ENCODE measurements at regions not wholly inside any gene's neighbourhood (a gene's known extent, or its start where the extent isn't known, plus 50 kb on each side); places are given as distances from the start of the nearest gene placed in this dataset.
A peak's percentile ranks its signal among the peaks of the same experiment; 100 is the strongest.

DNA sequence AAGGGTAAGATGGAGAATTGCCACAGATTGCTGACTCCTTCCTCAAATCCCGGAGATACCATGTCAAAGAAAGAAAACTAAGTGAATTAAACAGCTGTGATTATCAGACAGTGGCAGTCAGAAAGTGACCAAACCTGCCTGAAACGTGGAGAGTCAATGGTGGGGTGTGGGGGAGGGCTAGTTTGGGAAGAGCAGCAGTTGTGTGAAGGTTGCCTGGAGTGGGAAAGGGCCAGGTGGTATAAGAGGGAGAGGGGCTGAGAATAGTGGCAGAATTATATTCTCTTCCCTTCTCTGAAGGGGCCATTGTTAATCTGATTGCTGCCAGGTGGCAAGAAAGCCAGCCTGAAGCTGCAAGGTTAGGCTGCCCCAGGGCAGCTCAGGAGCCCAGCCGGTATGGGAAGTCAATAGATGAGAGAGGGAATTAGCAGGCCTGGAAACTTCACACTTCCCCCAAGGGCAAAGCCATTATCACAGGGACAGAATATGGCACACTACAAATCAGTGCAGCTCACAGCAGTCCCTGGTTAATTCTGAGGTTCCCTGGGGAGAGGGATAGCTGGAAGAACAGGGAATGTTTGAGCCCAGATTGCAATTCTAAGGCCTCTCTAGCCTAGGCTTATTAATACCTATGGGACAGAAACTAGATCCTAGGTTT is 83.9 kb upstream of the ITGB1 start:
- 50% methylated on average over 2 of the region's 3 CpGs for WGBS (ENCODE audit: insufficient coverage)
- Histone ChIP-seq H3K4me1 (ENCODE audit: control insufficient read depth, insufficient read depth, low read length) (no peaks in the 10 kb centered on the region), H3K4me3 (ENCODE audit: low read length) (no peak overlapping the region), H3K27ac (ENCODE audit: low read length) (no peak overlapping the region), H3K27me3 (ENCODE audit: control insufficient read depth, insufficient read depth, low read length) (no peaks in the 10 kb centered on the region), H3K9me3 (replicated peaks; ENCODE audit: control insufficient read depth, low read depth, low read length) (no peaks in the 10 kb centered on the region), H3K36me3 (ENCODE audit: control insufficient read depth, insufficient read depth, low read length) (no peaks in the 10 kb centered on the region)
- DNase-seq = no peak

DNA sequence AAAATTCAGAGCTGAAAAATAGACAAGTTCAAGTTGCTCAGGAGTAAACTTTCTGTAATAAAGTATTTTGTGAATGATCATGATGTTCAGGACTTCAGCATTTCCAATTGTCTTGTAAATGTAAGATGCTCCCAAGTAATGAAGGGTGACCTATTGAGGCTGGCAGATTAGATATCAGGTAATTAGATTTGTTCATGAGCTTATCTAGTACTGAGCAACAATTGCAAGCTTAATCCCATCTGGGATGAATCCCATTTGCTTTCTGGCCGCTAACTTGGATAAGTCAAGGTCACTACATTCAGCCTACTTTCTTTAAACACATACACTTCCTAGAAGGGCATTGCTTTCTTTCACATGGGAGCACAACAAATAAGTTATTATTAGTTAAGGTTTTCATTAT is 82.4 kb upstream of the ITGB1 start:
- no peak for DNase-seq
- Histone ChIP-seq H3K36me3 (ENCODE audit: control insufficient read depth, insufficient read depth, low read length) (no peaks in the 10 kb centered on the region), H3K4me1 (ENCODE audit: control insufficient read depth, insufficient read depth, low read length) (no peaks in the 10 kb centered on the region), H3K9me3 (replicated peaks; ENCODE audit: control insufficient read depth, low read depth, low read length) (no peaks in the 10 kb centered on the region), H3K27ac (ENCODE audit: low read length) (no peak overlapping the region), H3K4me3 (ENCODE audit: low read length) (no peak overlapping the region), H3K27me3 (ENCODE audit: control insufficient read depth, insufficient read depth, low read length) (no peaks in the 10 kb centered on the region)
- WGBS (ENCODE audit: insufficient coverage) = no CpG with 5 or more reads among the region's 1 CpG

DNA sequence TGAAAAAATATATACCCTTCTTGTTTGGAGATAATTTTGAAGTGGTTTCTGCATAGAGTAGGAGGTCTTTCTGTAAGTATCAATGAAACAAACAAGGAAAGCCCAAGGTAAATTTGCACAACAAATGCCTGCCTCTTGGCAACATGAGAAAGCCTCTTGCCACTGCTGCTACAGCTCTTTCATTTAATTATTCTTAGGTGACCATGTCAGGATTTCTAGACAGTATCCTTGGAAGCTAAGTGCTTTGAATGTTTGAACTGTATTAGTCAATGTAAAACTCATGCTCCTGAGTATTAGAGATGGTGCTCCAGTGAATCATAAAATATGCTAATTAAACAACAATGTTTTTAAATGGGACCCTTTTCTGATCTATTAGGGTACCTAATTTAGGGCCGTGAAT is 81.2 kb upstream of the ITGB1 start:
- no peaks in the 10 kb centered on the region for H3K9me3 ChIP-seq (replicated peaks; ENCODE audit: control insufficient read depth, low read depth, low read length)
- DNase-seq = no peak
- whole genome bisulfite sequencing (ENCODE audit: insufficient coverage) = no CpG with 5 or more reads among the region's 1 CpG
- no peaks in the 10 kb centered on the region for H3K4me1 ChIP-seq (ENCODE audit: control insufficient read depth, insufficient read depth, low read length)
- no peak overlapping the region for H3K27ac ChIP-seq (ENCODE audit: low read length)
- no peaks in the 10 kb centered on the region for H3K36me3 ChIP-seq (ENCODE audit: control insufficient read depth, insufficient read depth, low read length)
- H3K4me3 ChIP-seq (ENCODE audit: low read length) = no peak overlapping the region
- H3K27me3 ChIP-seq (ENCODE audit: control insufficient read depth, insufficient read depth, low read length) = no peaks in the 10 kb centered on the region

DNA sequence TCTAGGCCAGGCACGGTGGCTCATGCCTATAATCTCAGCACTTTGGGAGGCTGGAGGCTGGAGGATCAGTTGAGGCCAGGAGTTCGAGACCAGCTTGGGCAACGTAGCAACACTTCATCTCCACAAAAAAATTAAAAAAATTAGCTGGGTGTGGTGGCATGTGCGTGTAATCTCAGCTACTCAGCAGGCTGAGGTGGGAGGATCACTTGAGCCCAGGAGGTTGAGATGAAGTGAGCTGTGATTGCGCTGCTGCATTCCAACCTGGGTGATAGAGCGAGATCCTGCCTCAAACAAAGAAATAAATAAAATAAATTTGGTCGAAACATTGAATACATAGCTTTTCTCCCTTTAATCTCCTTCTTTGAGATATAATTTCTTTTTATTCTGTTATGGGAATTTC is 80.6 kb upstream of the ITGB1 start:
- Histone ChIP-seq H3K9me3 (replicated peaks; ENCODE audit: control insufficient read depth, low read depth, low read length) (no peaks in the 10 kb centered on the region), H3K36me3 (ENCODE audit: control insufficient read depth, insufficient read depth, low read length) (no peaks in the 10 kb centered on the region), H3K27me3 (ENCODE audit: control insufficient read depth, insufficient read depth, low read length) (no peaks in the 10 kb centered on the region), H3K27ac (ENCODE audit: low read length) (no peak overlapping the region), H3K4me3 (ENCODE audit: low read length) (no peak overlapping the region), H3K4me1 (ENCODE audit: control insufficient read depth, insufficient read depth, low read length) (no peaks in the 10 kb centered on the region)
- 43% methylated on average over 1 of the region's 7 CpGs for WGBS (ENCODE audit: insufficient coverage)
- DNase-seq = no peak

DNA sequence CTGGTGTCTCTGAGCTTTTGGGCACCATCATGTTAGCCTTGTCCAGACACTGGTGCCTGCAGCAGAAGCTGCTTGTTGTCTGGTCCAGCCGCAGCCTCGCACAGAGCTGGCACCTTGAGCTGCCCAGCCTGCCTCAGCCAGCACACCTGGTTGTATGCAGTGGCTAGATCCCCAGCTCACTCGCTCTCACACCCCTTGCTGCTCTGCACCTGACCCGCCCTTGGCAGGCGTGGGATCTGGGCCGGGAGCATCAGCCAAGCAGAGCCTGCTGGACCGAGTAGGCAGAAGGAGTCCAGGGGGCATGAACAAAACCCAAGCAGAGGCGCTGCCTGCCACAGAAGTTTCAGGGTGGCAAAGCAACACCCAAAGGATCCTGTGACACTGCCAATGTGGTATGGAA is 79.7 kb upstream of the ITGB1 start:
- no peak for DNase-seq

DNA sequence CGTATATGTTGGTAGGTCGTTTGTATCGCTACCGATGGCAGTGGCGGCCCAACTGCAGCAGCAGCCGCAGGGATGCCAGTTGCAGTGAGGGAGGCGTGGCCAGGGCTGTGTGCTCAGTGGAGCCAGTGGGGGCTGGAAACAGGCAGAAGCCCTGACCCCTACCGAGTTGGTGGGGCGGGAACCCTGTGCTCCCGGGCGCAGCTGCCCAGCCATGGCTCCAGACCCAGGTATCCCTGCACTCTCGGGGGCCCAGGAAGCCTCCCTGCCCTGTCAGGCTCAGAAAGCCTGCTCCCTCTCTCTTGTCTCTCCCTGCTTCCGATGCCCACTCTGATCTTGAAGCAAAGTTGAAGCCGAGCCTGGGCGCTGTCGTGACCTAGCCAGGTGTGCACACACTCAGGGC is 78.6 kb upstream of the ITGB1 start:
- DNase-seq = no peak
- H3K27me3 ChIP-seq (ENCODE audit: control insufficient read depth, insufficient read depth, low read length) = no peaks in the 10 kb centered on the region
- 98% methylated on average over 15 of the region's 16 CpGs for WGBS (ENCODE audit: insufficient coverage)
- H3K4me1 ChIP-seq (ENCODE audit: control insufficient read depth, insufficient read depth, low read length) = peaks cover 3% of the 10 kb centered on the region
- H3K9me3 ChIP-seq (replicated peaks; ENCODE audit: control insufficient read depth, low read depth, low read length) = no peaks in the 10 kb centered on the region
- H3K36me3 ChIP-seq (ENCODE audit: control insufficient read depth, insufficient read depth, low read length) = no peaks in the 10 kb centered on the region
- H3K4me3 ChIP-seq (ENCODE audit: low read length) = no peak overlapping the region
- H3K27ac ChIP-seq (ENCODE audit: low read length) = no peak overlapping the region

More for the DNA sequence above, 79.7 kb upstream of the ITGB1 start:
- WGBS (ENCODE audit: insufficient coverage) = 93% methylated on average over 8 of the region's 8 CpGs
- no peak overlapping the region for H3K27ac ChIP-seq (ENCODE audit: low read length)
- no peak overlapping the region for H3K4me3 ChIP-seq (ENCODE audit: low read length)
- no peaks in the 10 kb centered on the region for H3K27me3 ChIP-seq (ENCODE audit: control insufficient read depth, insufficient read depth, low read length)
- H3K36me3 ChIP-seq (ENCODE audit: control insufficient read depth, insufficient read depth, low read length) = no peaks in the 10 kb centered on the region
- no peaks in the 10 kb centered on the region for H3K4me1 ChIP-seq (ENCODE audit: control insufficient read depth, insufficient read depth, low read length)
- no peaks in the 10 kb centered on the region for H3K9me3 ChIP-seq (replicated peaks; ENCODE audit: control insufficient read depth, low read depth, low read length)

DNA sequence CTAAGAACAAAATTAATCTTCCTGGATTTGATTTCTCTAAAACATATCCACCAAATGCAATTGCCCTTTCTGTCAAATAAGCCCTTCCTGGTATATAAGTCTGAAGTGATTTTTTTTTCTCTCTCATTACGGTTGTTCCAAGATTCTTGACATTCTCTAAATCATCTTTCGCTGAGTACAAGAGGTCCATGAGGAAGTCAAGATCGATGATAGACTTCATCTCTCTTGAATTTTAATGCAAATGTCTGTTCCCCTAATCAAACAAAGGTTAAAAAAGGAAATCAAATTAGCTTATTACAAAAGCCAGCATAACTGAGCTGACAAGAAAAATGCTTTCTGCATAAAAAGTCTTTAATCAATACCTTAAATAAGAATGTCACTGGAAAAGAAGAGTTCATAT is 77.4 kb upstream of the ITGB1 start:
- Histone ChIP-seq H3K36me3 (ENCODE audit: control insufficient read depth, insufficient read depth, low read length) (no peaks in the 10 kb centered on the region), H3K27me3 (ENCODE audit: control insufficient read depth, insufficient read depth, low read length) (no peaks in the 10 kb centered on the region), H3K4me1 (ENCODE audit: control insufficient read depth, insufficient read depth, low read length) (peaks cover 4% of the 10 kb centered on the region), H3K27ac (ENCODE audit: low read length) (no peak overlapping the region), H3K4me3 (ENCODE audit: low read length) (no peak overlapping the region), H3K9me3 (replicated peaks; ENCODE audit: control insufficient read depth, low read depth, low read length) (no peaks in the 10 kb centered on the region)
- no CpG with 5 or more reads among the region's 3 CpGs for WGBS (ENCODE audit: insufficient coverage)
- DNase-seq = no peak

DNA sequence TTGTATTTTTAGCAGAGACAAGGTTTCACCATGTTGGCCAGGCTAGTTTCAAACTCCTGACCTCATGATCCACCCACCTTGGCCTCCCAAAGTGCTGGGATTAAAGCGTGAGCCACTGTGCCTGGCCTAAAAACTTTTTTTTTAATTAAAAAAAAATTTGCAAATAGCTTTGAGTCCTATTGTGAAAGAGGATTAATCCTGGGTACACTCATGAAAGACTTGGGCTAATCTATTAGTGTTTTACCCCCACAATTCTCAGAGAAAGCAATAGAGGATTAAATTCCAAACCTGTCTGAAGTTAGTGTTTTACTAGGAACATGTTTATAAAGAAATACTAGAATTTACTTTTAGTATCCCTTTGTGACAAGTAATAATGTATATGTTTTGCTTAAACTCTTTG is 76.9 kb upstream of the ITGB1 start:
- no peak overlapping the region for H3K4me3 ChIP-seq (ENCODE audit: low read length)
- no peaks in the 10 kb centered on the region for H3K9me3 ChIP-seq (replicated peaks; ENCODE audit: control insufficient read depth, low read depth, low read length)
- H3K27me3 ChIP-seq (ENCODE audit: control insufficient read depth, insufficient read depth, low read length) = no peaks in the 10 kb centered on the region
- no peaks in the 10 kb centered on the region for H3K36me3 ChIP-seq (ENCODE audit: control insufficient read depth, insufficient read depth, low read length)
- no peak overlapping the region for H3K27ac ChIP-seq (ENCODE audit: low read length)
- no CpG with 5 or more reads among the region's 1 CpG for WGBS (ENCODE audit: insufficient coverage)
- H3K4me1 ChIP-seq (ENCODE audit: control insufficient read depth, insufficient read depth, low read length) = peaks cover 7% of the 10 kb centered on the region
- DNase-seq = no peak

DNA sequence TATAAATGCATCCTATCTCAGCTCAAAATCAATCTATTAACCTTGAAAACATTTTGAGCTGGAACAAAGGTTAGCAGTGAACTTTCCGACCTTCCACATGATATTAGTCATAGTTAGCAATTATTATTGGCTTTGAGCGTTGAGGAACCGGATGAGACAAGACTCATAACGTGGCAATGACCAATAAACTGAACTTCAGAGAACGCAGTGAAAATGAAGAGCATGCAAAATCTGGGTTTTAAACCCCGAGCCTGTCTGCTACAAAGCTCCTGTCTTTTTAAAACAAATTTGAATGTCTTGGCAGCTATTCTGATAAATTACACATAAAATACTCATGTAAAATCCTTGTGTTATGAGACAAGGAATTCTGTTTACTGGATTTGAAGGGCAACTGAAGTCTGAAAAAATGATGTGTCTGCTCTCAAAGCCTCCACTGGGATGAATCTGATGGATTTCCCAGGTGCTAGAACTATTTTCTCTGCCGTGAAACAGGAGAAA is 74.7 kb upstream of the ITGB1 start:
- Histone ChIP-seq H3K27me3 (ENCODE audit: control insufficient read depth, insufficient read depth, low read length) (no peaks in the 10 kb centered on the region), H3K27ac (ENCODE audit: low read length) (peak overlapping the region; percentile 56), H3K36me3 (ENCODE audit: control insufficient read depth, insufficient read depth, low read length) (no peaks in the 10 kb centered on the region), H3K9me3 (replicated peaks; ENCODE audit: control insufficient read depth, low read depth, low read length) (no peaks in the 10 kb centered on the region), H3K4me3 (ENCODE audit: low read length) (no peak overlapping the region), H3K4me1 (ENCODE audit: control insufficient read depth, insufficient read depth, low read length) (peaks cover 7% of the 10 kb centered on the region)
- peak; percentile 92 for DNase-seq
- no CpG with 5 or more reads among the region's 7 CpGs for WGBS (ENCODE audit: insufficient coverage)

DNA sequence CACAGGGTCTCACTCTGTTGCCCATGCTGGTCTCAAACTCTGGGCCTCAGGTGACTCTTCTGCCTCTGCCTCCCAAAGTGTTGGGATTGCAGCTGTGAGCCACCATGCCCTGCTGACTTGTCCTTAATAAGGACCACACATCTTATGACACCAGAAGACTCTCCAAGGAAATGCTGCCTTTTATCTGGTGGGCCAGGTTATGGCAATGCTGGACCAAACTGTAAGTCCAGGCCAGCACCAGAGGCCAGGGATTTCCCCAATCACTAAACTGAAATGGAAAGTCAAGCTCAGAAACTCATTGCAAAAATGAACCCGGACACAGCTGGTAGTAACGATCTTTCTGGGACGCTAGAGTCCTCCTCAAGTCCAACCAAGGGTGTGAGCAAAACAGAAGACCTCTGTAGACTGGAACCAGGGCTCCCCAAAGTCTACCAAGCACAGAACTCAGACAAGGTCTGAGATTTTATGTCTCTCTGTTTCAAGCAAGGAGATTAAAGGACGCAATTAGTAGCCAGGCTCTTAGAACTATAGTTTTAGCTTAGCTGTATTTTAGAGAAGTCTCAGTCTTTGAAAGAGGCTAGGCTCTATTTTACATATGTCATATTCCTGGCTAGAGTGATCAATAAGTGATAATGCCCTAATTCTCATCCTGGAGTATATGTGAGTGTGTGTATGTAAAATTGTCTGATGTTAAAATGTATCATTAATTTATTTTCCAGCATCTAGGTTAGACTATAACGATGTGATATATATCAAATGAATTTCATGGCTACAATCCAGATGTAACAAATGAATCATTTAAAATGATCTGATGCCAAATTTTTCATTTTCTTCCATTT is 74.0 kb upstream of the ITGB1 start:
- WGBS (ENCODE audit: insufficient coverage) = 63% methylated on average over 3 of the region's 5 CpGs
- Histone ChIP-seq H3K36me3 (ENCODE audit: control insufficient read depth, insufficient read depth, low read length) (no peaks in the 10 kb centered on the region), H3K27ac (ENCODE audit: low read length) (peak overlapping the region; percentile 26), H3K9me3 (replicated peaks; ENCODE audit: control insufficient read depth, low read depth, low read length) (no peaks in the 10 kb centered on the region), H3K4me1 (ENCODE audit: control insufficient read depth, insufficient read depth, low read length) (peaks cover 7% of the 10 kb centered on the region), H3K4me3 (ENCODE audit: low read length) (no peak overlapping the region), H3K27me3 (ENCODE audit: control insufficient read depth, insufficient read depth, low read length) (no peaks in the 10 kb centered on the region)
- DNase-seq = peak; percentile 22

Data from muscle of leg (tissue), 3 donors.